ENCODE measurements at regions not wholly inside any gene's neighbourhood (a gene's known extent, or its start where the extent isn't known, plus 50 kb on each side); places are given as distances from the start of the nearest gene placed in this dataset.
"Not testable (repeated sequence)": the region's sequence is repeated elsewhere in the genome, so short reads cannot be mapped to it uniquely, and the experiment has no call there.

DNA sequence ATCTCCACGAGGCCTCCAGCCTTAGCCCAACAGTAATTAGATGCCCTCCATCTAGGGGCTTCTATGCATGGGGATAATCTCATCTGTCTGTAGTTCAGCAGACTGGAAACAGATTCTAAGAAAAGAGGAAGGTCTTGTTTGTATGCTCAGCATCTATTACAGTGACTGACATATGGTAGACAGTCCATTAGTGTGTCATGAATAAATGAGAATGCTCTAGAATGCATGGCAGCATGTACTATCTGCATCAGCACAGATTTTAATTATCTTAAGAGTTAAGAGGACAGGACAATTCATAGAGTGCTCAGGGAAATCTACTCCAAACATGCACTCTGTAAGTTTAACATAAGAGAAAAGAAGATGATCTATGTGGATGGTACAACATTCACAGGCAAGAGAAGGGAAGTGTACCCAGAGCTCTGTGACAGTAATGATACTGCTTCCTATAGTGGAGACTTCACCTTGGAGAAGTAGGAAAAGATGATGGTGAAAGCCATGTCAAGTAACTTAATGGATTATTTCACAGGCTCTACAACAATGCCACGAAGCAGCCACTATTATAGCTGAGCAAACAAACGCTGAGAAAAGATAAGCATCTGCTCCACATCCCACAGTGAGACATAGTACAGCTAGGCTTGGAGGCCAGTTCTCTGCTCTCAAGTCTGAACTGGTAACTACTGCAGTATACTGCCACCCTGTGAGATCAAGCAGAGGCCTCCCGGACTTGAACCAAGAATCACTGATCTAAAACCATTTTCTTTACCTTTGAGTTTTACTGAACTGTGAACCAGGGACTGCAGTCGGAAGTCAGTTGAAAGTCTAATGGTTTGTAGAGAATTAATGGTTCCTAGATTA is 309.2 kb upstream of the SPTLC3 start:
- no peak for DNase-seq

DNA sequence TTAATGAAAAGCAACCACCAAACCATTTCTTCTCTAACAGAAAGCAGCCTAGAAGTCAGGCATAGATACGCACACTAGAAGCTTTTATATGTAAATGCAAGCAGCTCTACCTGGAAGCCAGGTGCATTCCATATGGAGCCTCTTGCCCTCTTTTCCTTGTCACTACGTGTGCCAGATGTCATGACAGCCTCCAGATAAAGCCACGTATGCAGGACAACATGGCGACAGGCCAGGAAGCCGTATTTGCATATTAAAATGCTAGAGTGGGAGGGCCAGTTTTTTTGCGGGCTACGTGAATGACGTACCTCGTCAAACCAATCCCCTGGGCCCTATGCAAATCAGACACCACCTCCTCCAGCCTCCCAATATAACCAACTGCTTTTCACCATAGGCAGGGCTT is 308.1 kb upstream of the SPTLC3 start:
- DNase-seq = no peak

DNA sequence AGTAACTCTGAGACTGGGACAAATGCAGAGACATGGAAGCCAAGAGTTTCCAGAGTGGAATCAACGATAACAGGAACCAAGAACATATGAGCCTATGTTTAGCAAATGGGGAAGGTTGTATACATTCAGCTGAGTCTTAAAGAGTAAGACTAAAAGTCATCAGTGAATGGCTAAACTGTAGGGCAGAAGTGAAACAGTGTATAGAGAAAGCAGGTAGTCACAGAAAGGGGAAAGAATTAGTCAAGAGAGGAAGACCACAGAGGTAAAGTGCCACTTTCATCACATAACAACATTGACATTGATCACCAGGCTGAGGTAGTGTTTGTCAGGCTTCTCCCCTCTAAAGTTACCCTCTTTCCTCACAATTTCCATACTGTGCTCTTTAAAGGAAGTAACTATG is 306.5 kb upstream of the SPTLC3 start:
- DNase-seq = no peak

DNA sequence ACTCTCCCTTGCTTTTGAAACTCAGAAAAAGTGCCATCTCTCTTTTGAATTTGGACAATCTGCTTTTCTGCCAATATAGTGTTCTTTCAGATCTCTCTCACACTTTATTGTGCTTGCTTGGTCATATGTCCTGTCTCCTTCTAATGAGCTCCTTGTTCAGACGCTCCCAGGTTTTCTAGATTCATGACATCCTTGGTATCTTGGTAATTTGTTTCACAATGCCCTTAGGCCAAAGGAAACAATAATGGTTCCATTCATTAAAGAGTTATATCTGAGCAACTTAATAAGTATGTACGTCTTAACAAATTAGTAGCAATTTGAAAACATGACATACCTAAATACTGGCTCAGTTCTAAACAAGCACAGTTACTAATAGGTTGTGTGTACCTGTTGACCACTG is 293.4 kb upstream of the SPTLC3 start:
- DNase-seq = no peak

DNA sequence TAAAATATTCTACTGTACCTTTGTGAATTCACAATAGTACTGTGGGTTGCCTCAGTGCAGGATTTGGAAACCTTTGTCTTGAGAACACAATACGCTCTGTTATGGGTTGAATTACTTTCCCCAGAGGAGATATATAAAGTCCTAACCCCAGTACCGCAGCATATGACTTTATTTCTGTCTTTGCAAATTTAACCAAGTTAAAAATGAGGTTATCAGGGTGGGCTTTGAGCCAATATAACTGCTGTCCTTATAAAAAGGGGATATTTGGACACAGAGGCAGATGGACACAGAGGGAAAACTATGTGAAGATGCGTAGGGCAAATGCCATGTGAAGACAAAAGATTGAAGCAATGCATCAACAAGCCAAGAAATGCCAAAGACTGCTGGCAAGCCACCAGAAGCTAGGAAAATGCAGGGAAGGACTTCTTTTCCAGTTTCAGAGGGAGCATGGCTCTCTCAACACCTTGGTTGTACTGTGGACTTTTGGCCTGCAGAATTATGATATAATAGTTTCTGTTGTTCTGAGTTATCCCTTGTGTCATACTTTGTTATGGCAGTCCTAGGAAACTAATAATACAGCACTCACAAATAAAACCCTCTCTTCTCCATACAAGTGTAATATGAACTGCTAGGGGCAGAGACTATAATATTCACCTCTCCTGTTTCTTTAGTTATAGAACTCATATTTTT is 292.6 kb upstream of the SPTLC3 start:
- no peak for DNase-seq

DNA sequence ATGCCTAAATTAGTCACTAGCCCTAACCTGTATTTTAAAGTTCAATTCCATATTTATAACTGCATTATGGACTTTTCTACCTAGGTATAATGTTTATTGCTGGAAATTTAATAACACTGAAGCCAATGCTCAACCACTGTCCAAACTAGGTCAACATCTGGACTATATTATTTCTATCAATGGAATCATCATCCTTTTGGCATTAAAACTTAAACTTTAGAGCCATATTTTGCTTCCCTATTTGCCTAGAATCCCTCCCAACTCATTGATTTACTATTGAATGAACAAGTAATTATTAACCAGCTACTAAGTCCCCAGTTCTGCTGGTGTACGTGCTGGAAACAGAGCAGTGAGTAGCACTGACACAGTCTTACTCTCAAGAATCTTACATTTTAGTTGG is 291.7 kb upstream of the SPTLC3 start:
- no peak for DNase-seq

DNA sequence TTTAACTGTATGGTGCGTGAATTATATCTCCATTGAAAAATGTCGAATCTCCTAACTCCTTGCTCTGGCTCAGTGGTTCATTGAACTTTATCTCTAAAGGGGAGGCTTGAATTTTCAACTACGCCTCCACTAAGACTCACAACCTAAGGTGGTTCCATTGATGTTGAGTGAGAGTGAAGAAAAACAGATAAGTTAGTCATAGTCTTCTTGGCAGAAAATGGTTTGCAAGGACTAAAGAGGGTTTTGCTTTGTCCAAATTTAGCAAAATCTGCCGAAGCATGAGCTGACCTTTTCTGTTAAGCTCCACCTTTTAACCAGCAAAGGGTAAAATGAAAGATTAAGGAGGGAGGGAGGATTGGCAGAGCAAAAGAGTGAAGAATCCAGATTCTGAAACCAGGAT is 290.2 kb upstream of the SPTLC3 start:
- no peak for DNase-seq

DNA sequence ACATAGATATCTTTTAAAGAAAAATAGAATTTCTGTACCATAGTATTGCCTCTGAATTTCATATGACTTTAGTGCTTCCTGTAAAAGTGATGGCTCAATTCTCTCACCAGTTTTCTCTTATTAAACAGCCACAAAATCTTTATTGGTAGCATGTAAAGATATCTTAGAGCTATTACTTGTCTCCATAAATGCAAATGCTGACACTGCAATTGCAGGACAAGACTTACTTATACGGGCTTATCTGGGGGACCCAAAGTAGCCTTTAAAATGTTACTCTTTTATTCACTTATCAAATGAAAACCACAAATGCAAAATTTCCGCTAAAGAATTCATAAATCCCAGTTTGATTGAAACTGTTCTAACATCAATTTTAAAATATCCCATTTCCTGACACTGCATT is 287.1 kb upstream of the SPTLC3 start:
- no peak for DNase-seq

DNA sequence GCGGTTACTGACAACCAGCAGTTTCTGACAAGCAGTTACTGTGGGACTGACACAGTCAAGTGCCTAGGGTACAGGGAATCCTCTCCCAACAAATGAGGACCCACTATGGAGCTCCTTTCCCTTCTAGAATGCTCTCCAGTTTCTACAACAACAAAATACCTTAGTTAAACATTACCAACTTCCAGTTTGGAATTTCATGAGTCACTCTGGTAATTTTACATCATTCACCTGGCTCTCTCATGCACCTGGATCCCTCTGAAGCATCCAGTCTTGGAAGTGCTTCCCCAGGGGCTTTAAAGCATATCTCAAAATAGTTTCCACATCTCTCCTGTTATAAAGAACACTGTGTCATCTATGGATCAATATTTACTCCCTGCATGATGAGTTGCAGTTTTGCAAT is 286.7 kb upstream of the SPTLC3 start:
- no peak for DNase-seq

DNA sequence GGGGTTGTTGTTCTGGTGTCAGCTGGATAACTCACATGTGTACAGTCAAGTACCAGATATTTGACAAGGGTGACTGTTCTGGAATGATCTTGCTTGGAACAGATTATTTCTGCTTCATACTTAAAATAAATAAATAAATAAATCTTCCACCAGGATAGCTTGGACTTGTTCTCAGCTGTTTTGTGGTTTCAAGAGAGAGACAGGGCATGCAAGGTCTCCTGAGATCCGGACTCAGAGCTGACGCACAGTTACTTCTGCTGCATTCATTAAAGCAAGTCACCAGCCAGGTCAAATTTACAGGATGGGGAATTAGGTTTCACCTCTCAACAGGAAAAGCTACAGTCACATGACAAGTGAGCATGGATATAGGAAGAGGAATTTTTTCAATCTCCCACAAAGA is 285.0 kb upstream of the SPTLC3 start:
- DNase-seq = no peak

DNA sequence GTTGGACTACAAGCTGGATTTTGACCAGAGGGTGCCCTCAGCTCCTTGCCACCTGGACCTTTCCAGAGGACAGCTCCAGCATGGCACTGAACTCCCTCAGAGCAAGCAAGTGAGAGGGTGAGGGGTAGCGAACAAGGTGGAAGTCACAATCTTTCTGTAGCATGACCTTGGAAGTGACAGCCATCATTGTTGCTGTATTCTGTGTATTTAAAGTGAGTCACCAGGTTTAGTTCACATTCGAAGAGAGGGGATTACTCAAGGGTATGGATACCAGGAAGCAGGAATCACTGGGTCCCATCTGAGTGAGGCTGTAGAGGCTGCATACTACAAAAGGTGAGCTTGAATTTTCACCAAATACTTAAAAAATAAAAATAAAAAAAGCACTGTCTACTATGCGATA is 280.0 kb upstream of the SPTLC3 start:
- no peak for DNase-seq

DNA sequence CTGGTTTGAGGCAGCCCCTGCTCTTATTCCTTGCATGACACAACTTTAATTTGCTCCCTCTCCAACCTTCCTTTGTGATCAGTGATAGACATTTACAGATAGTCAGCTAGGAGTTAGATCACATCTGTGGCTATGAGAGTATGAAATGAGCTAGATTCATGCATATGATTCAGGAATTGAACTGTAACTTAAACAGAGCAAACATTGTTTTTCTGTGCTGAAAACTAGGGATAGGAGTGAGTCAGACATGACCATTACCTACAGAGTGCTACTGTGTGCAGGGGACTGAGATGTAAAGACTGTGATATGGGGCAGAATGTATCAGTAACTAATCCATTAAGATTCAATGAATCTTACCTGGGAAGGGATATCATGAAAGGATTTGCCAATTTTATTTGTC is 279.4 kb upstream of the SPTLC3 start:
- no peak for DNase-seq

DNA sequence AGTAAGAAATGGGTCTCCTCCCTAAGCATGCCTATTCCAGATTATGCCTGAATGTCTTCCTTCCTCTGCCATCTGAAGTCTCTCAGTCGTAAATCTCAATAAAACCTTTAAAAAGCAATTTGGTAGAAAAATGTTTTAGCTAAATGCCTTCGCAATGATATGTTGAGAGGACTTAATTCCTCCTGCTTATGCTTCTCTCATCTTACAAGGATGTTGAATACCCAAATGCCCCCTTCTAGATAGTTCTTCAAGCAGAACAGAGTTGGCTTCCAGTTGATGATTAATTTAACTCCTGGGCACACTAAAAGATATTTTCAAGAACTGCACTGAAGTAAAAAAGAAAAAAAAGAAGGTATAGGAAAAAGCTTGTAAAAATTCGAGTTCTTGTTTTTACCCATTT is 275.0 kb upstream of the SPTLC3 start:
- no peak for DNase-seq

DNA sequence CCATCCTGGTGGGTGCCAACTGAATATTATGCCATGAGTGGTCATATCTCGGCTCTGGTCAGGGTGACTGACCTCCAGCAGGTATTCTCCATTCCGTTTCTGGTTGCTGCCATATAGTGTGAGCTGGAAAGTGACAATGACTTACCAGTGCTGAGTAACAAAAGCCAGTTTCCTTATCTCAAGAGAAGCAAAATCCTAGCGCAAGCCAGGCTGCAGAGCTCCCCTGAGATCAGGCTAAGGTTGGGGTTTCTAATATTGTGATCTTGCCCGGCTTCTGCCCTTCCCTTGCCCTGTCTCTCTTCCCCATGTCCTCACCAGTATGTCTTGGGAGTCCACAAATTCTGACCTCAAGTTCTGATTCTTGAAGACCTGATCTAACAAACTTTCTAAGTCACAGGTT is 271.3 kb upstream of the SPTLC3 start:
- DNase-seq = no peak

DNA sequence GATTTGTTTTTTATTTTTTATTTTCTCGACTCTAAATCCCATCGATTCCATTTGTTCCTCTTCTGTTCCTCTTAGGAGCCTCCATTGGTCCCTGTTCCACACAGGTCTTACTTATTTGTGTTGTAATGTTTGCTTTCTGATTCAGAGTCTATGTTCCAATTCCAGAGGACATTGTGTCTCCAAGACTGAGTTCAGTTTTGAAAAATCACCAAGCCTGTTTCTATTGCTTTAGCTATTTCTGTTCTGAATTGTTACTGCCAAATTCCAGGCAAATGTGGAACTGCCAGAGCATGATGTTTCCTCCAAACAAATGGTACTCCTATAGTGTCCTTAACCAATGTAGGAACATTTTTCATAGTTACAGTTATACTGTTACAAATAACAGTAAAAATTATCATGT is 270.9 kb upstream of the SPTLC3 start:
- DNase-seq = no peak

DNA sequence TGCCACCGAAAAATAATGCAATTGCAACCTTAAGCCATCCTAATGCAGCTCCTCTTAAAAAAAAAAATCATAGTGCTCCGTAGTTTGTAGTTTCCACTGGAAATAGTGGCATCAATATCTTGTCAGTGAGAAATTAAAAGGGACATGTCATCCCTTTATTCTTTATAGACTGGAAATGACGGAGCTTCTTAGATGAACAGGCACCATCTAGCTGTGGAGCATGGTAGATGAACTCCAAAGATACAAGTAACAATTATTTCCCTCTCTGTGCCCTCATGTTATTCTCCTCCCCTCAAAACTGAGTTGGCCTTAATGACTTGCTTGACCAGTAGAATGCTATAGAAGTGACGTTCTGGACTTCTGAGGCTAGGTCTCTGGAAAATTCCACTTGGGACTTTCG is 268.1 kb upstream of the SPTLC3 start:
- DNase-seq = no peak

DNA sequence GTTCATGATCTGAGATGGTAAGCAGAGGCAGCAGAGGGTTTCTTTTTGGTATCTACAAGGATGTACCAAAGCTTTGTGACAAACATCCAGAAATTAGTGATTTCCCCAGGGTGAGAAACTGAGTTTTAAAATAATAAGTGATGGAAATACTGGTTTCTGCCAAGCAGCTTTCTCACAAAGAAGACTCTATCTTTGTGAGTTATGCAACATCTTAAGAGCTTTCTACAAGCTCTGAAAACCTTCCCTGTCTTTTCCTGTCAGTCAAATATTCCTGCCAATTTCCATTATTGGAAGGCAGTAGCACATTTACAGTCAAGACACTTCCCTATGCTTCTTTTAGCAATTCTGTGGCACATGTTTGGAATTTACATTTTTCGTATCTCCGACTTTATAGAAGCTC is 264.7 kb upstream of the SPTLC3 start:
- DNase-seq = no peak

DNA sequence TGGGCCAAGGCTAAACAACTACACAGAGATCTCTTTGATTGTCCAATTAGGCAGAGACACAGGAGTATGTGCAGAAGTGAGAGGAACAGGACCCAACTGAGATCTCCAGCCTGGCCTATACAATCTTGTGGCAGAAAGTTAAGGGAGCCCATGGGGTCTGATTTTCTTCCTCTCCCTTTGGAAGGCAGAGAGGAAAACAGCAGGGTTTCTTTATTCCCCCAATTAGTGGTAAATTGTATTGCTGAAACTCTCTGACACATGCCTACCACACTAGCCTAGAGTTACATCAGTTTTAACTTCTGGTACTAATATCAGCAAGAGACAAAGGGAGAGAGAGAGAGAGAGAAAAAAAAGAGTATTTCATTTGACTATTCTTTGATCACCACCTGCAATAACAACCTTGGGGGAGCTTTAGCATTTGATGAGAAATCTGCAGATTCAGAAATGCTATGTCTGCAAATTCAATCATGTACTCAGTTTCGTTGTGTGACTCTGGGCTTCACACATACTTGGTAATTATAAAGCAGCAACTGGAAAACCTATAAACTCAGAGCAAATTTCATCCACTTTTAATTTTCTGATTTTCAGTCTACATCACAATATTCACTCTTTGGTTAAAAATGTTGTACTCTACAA is 260.3 kb upstream of the SPTLC3 start:
- no peak for DNase-seq

DNA sequence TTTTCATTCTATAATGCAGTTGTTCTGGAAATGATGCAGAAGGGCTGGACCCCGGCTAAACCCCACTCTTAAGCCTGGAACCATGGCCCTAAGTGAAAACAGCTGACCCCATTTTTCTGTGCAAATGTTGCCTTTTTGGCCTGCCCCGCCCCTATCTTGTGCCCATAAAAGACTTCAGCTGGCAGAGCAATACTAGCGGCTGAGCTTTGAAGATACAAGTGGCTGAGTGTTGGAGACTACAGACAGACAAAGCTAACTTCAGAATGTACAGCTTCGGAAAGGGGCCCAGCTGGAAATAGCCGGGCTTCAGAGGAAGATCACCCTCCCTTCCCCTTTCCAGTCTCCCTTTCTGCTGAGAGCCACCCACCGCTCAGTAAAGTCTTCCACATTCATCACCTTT is 258.6 kb upstream of the SPTLC3 start:
- DNase-seq = no peak

DNA sequence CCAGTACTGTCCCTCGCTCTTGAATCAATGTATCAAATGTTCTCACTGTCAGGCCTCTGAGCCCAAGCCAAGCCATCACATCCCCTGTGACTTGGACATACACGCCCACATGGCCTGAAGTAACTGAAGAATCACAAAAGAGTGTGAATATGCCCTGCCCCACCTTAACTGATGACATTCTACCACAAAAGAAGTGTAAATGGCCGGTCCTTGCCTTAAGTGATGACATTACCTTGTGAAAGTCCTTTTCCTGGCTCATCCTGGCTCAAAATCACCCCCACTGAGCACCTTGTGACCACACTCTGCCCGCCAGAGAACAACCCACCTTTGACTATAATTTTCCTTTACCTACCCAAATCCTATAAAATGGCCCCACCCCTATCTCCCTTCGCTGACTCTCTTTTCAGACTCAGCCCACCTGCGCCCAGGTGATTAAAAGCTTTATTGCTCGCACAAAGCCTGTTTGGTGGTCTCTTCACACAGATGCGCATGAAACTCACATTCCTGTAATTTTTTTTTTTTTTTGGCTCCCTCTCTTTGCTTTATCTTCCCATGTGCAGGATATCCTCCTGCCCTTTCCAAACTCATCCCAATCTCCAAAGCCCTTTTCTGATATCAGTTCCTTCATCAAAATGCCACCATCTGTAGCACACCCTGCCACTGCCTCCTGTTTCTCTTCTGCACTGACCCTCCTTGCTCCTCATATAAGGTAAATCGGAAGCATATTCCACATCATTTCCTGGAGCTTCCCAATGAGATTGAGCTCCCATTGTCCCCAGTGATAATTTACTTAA is 255.7 kb upstream of the SPTLC3 start:
- DNase-seq = not testable (repeated sequence)

DNA sequence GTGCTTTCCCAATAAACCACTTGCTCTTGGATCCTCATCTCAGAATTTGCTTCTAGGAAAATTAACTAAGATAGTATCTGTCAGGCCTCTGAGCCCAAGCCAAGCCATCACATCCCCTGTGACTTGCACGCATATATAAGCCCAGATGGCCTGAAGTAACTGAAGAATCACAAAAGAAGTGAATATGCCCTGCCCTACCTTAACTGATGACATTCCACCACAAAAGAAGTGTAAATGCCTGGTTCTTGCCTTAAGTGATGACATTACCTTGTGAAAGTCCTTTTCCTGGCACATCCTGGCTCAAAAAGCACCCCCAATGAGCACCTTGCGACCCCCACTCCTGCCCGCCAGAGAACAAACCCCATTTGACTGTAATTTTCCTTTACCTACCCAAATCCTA is 255.0 kb upstream of the SPTLC3 start:
- not testable (repeated sequence) for DNase-seq

DNA sequence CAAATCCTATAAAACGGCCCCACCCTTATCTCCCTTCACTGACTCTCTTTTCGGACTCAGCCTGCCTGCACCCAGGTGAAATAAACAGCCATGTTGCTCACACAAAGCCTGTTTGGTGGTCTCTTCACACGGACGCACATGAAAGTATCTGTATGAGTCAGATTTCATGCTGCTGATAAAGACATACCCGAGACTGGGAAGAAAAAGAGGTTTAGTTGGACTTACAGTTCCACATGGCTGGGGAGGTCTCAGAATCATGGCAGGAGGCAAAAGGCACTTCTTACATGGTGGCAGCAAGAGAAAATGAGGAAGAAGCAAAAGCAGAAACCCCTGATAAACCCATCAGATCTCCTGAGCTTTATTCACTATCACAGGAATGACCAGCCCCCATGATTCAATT is 249.3 kb upstream of the SPTLC3 start:
- not testable (repeated sequence) for DNase-seq

DNA sequence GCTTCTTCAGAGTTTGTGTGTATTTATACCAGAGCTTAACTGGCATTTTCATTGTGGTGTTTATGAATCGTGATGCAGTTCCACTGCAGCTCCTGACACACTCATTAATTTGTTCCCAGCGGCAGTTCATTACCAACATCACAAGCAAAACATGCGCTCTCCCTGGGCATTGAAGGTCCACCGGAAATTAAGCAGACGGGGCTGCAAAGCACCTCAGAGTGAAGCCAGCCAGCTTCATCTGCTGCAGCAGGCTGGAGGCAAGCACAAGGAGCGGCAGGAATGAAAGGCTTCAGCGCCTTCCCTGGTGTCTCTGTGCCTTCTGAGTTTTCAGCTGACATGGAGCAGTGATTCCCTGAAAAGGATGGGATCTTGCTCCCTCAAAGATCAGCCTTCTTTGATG is 246.0 kb upstream of the SPTLC3 start:
- no peak for DNase-seq

Data from HCEC 1CT (cell line).